ENCODE measurements at regions not wholly inside any gene's neighbourhood (a gene's known extent, or its start where the extent isn't known, plus 50 kb on each side); places are given as distances from the start of the nearest gene placed in this dataset.

GRCh38 chr2:173817582-173817981 lies 147.6 kb downstream of the SP3 start:
- Histone ChIP-seq H3K4me3 (ENCODE audit: low read depth, low read length, poor library complexity, severe bottlenecking) (no peak overlapping the region), H3K4me1 (ENCODE audit: insufficient read depth, low read length, poor library complexity, severe bottlenecking) (no peaks in the 10 kb centered on the region), H3K36me3 (ENCODE audit: insufficient read depth, low read length, poor library complexity, severe bottlenecking) (no peaks in the 10 kb centered on the region), H3K9me3 (ENCODE audit: low read depth, low read length, poor library complexity, severe bottlenecking) (no peaks in the 10 kb centered on the region), H3K27ac (ENCODE audit: low read depth, low read length, poor library complexity, severe bottlenecking) (no peak overlapping the region), H3K27me3 (replicated peaks; ENCODE audit: insufficient read depth, low read depth, low read length, poor library complexity) (peaks cover 12% of the 10 kb centered on the region)
- no peak for DNase-seq (ENCODE audit: low spot score)
- intact Hi-C loops (cut with micrococcal nuclease; ENCODE audit: unreplicated experiment), result no loop called here
- ChIA-PET CTCF (no interaction called here), POLR2A (ENCODE audit: low non-redundant PET) (no interaction called here)
- TF ChIP-seq CTCF (conservative IDR thresholded peaks at IDR 0.05; ENCODE audit: low read depth, low read length), result no peak
- TF ChIP-seq EZH2 (IDR thresholded peaks at IDR 0.05; ENCODE audit: borderline replicate concordance, low read depth, low read length, poor library complexity, severe bottlenecking), result no peak
- BruUV-seq (replicated peaks), result no TSS peak

- Histone ChIP-seq H3K27me3 (replicated peaks; ENCODE audit: insufficient read depth, low read depth, low read length, poor library complexity) (peaks cover 10% of the 10 kb centered on the region), H3K27ac (ENCODE audit: low read depth, low read length, poor library complexity, severe bottlenecking) (no peak overlapping the region), H3K36me3 (ENCODE audit: insufficient read depth, low read length, poor library complexity, severe bottlenecking) (no peaks in the 10 kb centered on the region), H3K4me3 (ENCODE audit: low read depth, low read length, poor library complexity, severe bottlenecking) (no peak overlapping the region), H3K4me1 (ENCODE audit: insufficient read depth, low read length, poor library complexity, severe bottlenecking) (no peaks in the 10 kb centered on the region), H3K9me3 (ENCODE audit: low read depth, low read length, poor library complexity, severe bottlenecking) (no peaks in the 10 kb centered on the region)
- no TSS peak for BruUV-seq (replicated peaks)
- POLR2A ChIA-PET (ENCODE audit: low non-redundant PET), result no interaction called here
- TF ChIP-seq EZH2 (IDR thresholded peaks at IDR 0.05; ENCODE audit: borderline replicate concordance, low read depth, low read length, poor library complexity, severe bottlenecking) (no peak), CTCF (conservative IDR thresholded peaks at IDR 0.05; ENCODE audit: low read depth, low read length) (no peak)
- no peak for DNase-seq (ENCODE audit: low spot score)
- CTCF ChIA-PET, result no interaction called here
- intact Hi-C loops (cut with micrococcal nuclease; ENCODE audit: unreplicated experiment), result no loop called here
These were observed 146.9 kb downstream of the SP3 start for GRCh38 chr2:173818285-173818684.

GRCh38 chr2:173819852-173820251 lies 145.3 kb downstream of the SP3 start:
- no peak overlapping the region for H3K4me3 ChIP-seq (ENCODE audit: low read depth, low read length, poor library complexity, severe bottlenecking)
- peaks cover 7% of the 10 kb centered on the region for H3K27me3 ChIP-seq (replicated peaks; ENCODE audit: insufficient read depth, low read depth, low read length, poor library complexity)
- no peak for TF ChIP-seq EZH2 (IDR thresholded peaks at IDR 0.05; ENCODE audit: borderline replicate concordance, low read depth, low read length, poor library complexity, severe bottlenecking)
- TF ChIP-seq CTCF (conservative IDR thresholded peaks at IDR 0.05; ENCODE audit: low read depth, low read length), result no peak
- BruUV-seq (replicated peaks), result no TSS peak
- CTCF ChIA-PET, result no interaction called here
- POLR2A ChIA-PET (ENCODE audit: low non-redundant PET), result no interaction called here
- intact Hi-C loops (cut with micrococcal nuclease; ENCODE audit: unreplicated experiment), result no loop called here
- H3K9me3 ChIP-seq (ENCODE audit: low read depth, low read length, poor library complexity, severe bottlenecking), result no peaks in the 10 kb centered on the region
- no peak for DNase-seq (ENCODE audit: low spot score)
- no peak overlapping the region for H3K27ac ChIP-seq (ENCODE audit: low read depth, low read length, poor library complexity, severe bottlenecking)
- H3K36me3 ChIP-seq (ENCODE audit: insufficient read depth, low read length, poor library complexity, severe bottlenecking), result no peaks in the 10 kb centered on the region
- H3K4me1 ChIP-seq (ENCODE audit: insufficient read depth, low read length, poor library complexity, severe bottlenecking), result no peaks in the 10 kb centered on the region

Measured in A673 (cell line).